HG02840 (cell line): ENCODE measurements at regions not wholly inside any gene's neighbourhood (a gene's known extent, or its start where the extent isn't known, plus 50 kb on each side); places are given as distances from the start of the nearest gene placed in this dataset.

ENCODE experiments used
- ATAC-seq: cut with Tn5 transposase; IDR thresholded peaks from one replicate; pipeline ENCODE4 v1.9.1; 2021; ENCODE audit warnings: mild to moderate bottlenecking, moderate library complexity, moderate number of reproducible peaks; ENCODE audit not compliant: unreplicated experiment, low FRiP score

GRCh38 chr10:52636874-52637273, 135.7 kb downstream of the MBL2 start:
- ATAC-seq = no peak

GRCh38 chr10:52637592-52637991, 135.0 kb downstream of the MBL2 start:
- no peak for ATAC-seq

GRCh38 chr10:52639652-52640051, 132.9 kb downstream of the MBL2 start:
- no peak for ATAC-seq

- ATAC-seq = no peak
These were observed 130.4 kb downstream of the MBL2 start for GRCh38 chr10:52642208-52642607.

- ATAC-seq = peak; percentile 59
These were observed 128.0 kb downstream of the MBL2 start for GRCh38 chr10:52644373-52645186.

- ATAC-seq = no peak
These were observed 127.3 kb downstream of the MBL2 start for GRCh38 chr10:52645187-52645758.

- no peak for ATAC-seq
These were observed 123.1 kb downstream of the MBL2 start for GRCh38 chr10:52649511-52649910.

GRCh38 chr10:52650873-52651272, 121.7 kb downstream of the MBL2 start:
- no peak for ATAC-seq

- no peak for ATAC-seq
These were observed 121.3 kb downstream of the MBL2 start for GRCh38 chr10:52651293-52651692.

GRCh38 chr10:52652431-52653262, 119.9 kb downstream of the MBL2 start:
- no peak for ATAC-seq

- no peak for ATAC-seq
These were observed 119.2 kb downstream of the MBL2 start for GRCh38 chr10:52653263-52653909.

GRCh38 chr10:52654201-52654600, 118.4 kb downstream of the MBL2 start:
- no peak for ATAC-seq

- ATAC-seq = no peak
These were observed 114.5 kb downstream of the MBL2 start for GRCh38 chr10:52658112-52658511.

- no peak for ATAC-seq
These were observed 113.5 kb downstream of the MBL2 start for GRCh38 chr10:52659085-52659484.

GRCh38 chr10:52662256-52662655, 110.3 kb downstream of the MBL2 start:
- no peak for ATAC-seq

GRCh38 chr10:52663161-52663560, 109.4 kb downstream of the MBL2 start:
- no peak for ATAC-seq

GRCh38 chr10:52664629-52665028, 108.0 kb downstream of the MBL2 start:
- ATAC-seq = no peak

GRCh38 chr10:52665821-52666220, 106.8 kb downstream of the MBL2 start:
- no peak for ATAC-seq

- ATAC-seq = no peak
These were observed 105.7 kb downstream of the MBL2 start for GRCh38 chr10:52666931-52667330.

- no peak for ATAC-seq
These were observed 104.6 kb downstream of the MBL2 start for GRCh38 chr10:52668024-52668423.

- ATAC-seq = no peak
These were observed 99.7 kb downstream of the MBL2 start for GRCh38 chr10:52672880-52673279.
